GM23248 (cell line): ENCODE measurements at regions not wholly inside any gene's neighbourhood (a gene's known extent, or its start where the extent isn't known, plus 50 kb on each side); places are given as distances from the start of the nearest gene placed in this dataset.

Experiments used
- EZH2 ChIP-seq: fragments of 200-600 bp; sonication (generic); IDR thresholded peaks from 2 replicates; pipeline ENCODE4 v1.6.1; 2018; ENCODE audit warnings: antibody characterized with exemption, mild to moderate bottlenecking; ENCODE audit not compliant: insufficient read depth, poor library complexity, severe bottlenecking
- EZH2phosphoT487 ChIP-seq: fragments of 200-600 bp; sonication (generic); IDR thresholded peaks from 2 replicates; pipeline ENCODE4 v1.6.1; 2018; ENCODE audit warnings: antibody characterized with exemption, moderate library complexity, mild to moderate bottlenecking, low read depth; ENCODE audit not compliant: insufficient read depth

DNA sequence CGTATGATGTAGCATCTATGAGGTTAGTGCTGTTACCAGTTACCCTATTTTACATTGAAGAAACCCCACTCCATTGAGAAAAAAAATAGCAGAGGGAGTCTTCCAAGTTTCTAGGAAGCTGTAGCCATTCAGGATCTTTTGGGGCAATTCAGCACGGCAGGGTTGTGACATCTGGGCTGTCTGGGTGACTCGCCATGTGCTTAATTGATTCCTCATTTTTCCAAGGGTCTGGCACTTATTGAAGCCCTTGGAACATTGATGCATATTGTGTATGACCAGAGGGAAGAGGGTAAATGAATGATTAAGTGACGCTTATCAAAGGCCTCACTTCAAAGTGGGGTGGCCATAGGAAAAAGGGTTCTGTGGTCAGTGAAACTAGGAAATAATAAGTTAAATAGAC, 248.7 kb downstream of the ARHGAP12 start:
- no peak for TF ChIP-seq EZH2phosphoT487
- no peak for TF ChIP-seq EZH2
